HEK293T (cell line): ENCODE measurements at regions not wholly inside any gene's neighbourhood (a gene's known extent, or its start where the extent isn't known, plus 50 kb on each side); places are given as distances from the start of the nearest gene placed in this dataset.

Source experiments
- CTCF ChIA-PET: fragments of 350-600 bp; formaldehyde crosslinking; extraction: SDS; loops from one replicate; lab custom pipeline; 2021; ENCODE audit warnings: antibody characterized with exemption, inconsistent platforms; lab: Yijun Ruan, JAX
- POLR2A ChIA-PET: fragments of 350-600 bp; formaldehyde crosslinking; extraction: SDS; loops from one replicate; lab custom pipeline; 2020; ENCODE audit warnings: antibody characterized with exemption, inconsistent platforms; lab: Yijun Ruan, JAX
- DNase-seq: peaks from one replicate; pipeline ENCODE4 v3.0.0; 2012; ENCODE audit warnings: mixed read lengths; ENCODE audit errors: extremely low spot score
- ARNT ChIP-seq: fragments of 450-650 bp; IDR thresholded peaks from 2 replicates; pipeline ENCODE4 v1.6.1; 2017; ENCODE audit warnings: mild to moderate bottlenecking
- BHLHE40 ChIP-seq: fragments of 450-650 bp; IDR thresholded peaks from 2 replicates; pipeline ENCODE4 v1.6.1; 2016; ENCODE audit warnings: mild to moderate bottlenecking, moderate library complexity, borderline replicate concordance
- CTBP1 ChIP-seq: fragments of 450-650 bp; IDR thresholded peaks from 2 replicates; pipeline ENCODE4 v1.6.1; 2016; ENCODE audit warnings: borderline replicate concordance
- ELF4 ChIP-seq: fragments of 450-650 bp; IDR thresholded peaks from 2 replicates; pipeline ENCODE4 v1.6.1; 2017; ENCODE audit warnings: antibody characterized with exemption
- FOXA1 ChIP-seq: fragments of 450-650 bp; IDR thresholded peaks from 2 replicates; pipeline ENCODE4 v1.6.1; 2016; ENCODE audit warnings: mild to moderate bottlenecking
- FOXK2 ChIP-seq: fragments of 450-650 bp; IDR thresholded peaks from 2 replicates; pipeline ENCODE4 v1.6.1; 2016; ENCODE audit warnings: mild to moderate bottlenecking
- FOXM1 ChIP-seq: fragments of 450-650 bp; IDR thresholded peaks from 2 replicates; pipeline ENCODE4 v1.6.1; 2017; ENCODE audit warnings: mild to moderate bottlenecking, borderline replicate concordance
- HDGF ChIP-seq: fragments of 450-650 bp; IDR thresholded peaks from 2 replicates; pipeline ENCODE4 v1.6.1; 2017; ENCODE audit warnings: antibody characterized with exemption, borderline replicate concordance
- L3MBTL2 ChIP-seq: fragments of 450-650 bp; conservative IDR thresholded peaks from 2 replicates; pipeline ENCODE4 v1.6.1; 2016; ENCODE audit warnings: mild to moderate bottlenecking
- LEF1 ChIP-seq: fragments of 450-650 bp; IDR thresholded peaks from 2 replicates; pipeline ENCODE4 v1.6.1; 2017; ENCODE audit warnings: mild to moderate bottlenecking, borderline replicate concordance
- NFRKB ChIP-seq: fragments of 450-650 bp; IDR thresholded peaks from 2 replicates; pipeline ENCODE4 v1.6.1; 2016; ENCODE audit warnings: mild to moderate bottlenecking, moderate library complexity
- SP1 ChIP-seq: fragments of 450-650 bp; IDR thresholded peaks from 2 replicates; pipeline ENCODE4 v1.6.1; 2017
- SUZ12 ChIP-seq: fragments of 450-650 bp; IDR thresholded peaks from 2 replicates; pipeline ENCODE4 v1.6.1; 2016; ENCODE audit warnings: mild to moderate bottlenecking
- TARDBP ChIP-seq: fragments of 450-650 bp; IDR thresholded peaks from 2 replicates; pipeline ENCODE4 v1.6.1; 2016
- ZNF384 ChIP-seq: fragments of 450-650 bp; IDR thresholded peaks from 2 replicates; pipeline ENCODE4 v1.6.1; 2016
- TF ChIP-seq, protein P1 (sequence below): fragments of 450-650 bp; IDR thresholded peaks from 2 replicates; pipeline ENCODE4 v1.6.1; 2016

- TF ChIP-seq FOXA1 (no peak), FOXM1 (no peak), LEF1 (no peak), ZNF384 (no peak), BHLHE40 (no peak), SP1 (no peak), FOXK2 (no peak), ARNT (no peak)
- POLR2A ChIA-PET, result no interaction called here
- DNase-seq, result no peak
- CTCF ChIA-PET, result no interaction called here
Measured at GRCh38 chr10:4001811-4002210, 216.8 kb upstream of the KLF6 start.

DNA sequence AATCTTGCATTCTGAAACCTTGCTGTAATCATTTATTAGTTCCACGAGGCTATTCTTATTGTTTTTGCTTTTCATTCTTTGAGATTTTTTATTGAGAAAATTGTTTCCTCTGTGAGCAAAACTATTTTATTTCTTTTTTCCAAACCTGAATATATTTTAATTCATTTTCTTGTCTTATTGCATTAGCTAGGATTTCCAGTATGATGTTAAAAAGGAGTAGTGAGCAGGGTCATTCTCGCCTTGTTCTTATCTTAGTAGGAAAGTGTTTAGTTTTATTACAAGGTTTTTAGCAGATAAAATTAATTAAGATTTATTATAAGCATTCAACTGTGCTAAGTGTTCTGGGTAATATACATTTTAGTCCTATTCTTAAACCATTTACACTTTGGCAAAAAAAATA lies 214.6 kb upstream of the KLF6 start:
- DNase-seq, result no peak
- no peak for TF ChIP-seq NFRKB
- TF ChIP-seq L3MBTL2, result no peak
- TF ChIP-seq FOXA1, result no peak
- TF ChIP-seq TARDBP, result no peak
- TF ChIP-seq, protein P1, sequence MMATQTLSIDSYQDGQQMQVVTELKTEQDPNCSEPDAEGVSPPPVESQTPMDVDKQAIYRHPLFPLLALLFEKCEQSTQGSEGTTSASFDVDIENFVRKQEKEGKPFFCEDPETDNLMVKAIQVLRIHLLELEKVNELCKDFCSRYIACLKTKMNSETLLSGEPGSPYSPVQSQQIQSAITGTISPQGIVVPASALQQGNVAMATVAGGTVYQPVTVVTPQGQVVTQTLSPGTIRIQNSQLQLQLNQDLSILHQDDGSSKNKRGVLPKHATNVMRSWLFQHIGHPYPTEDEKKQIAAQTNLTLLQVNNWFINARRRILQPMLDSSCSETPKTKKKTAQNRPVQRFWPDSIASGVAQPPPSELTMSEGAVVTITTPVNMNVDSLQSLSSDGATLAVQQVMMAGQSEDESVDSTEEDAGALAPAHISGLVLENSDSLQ, result no peak
- no peak for TF ChIP-seq ZNF384
- TF ChIP-seq SP1, result no peak
- no peak for TF ChIP-seq LEF1
- no peak for TF ChIP-seq FOXK2
- no peak for TF ChIP-seq HDGF
- POLR2A ChIA-PET, result no interaction called here
- CTCF ChIA-PET, result no interaction called here

- TF ChIP-seq CTBP1 (no peak), HDGF (no peak), L3MBTL2 (no peak), FOXM1 (no peak), BHLHE40 (no peak), FOXK2 (no peak), ARNT (no peak), ELF4 (no peak), SUZ12 (no peak), FOXA1 (no peak), ZNF384 (no peak)
- DNase-seq, result no peak
- ChIA-PET POLR2A (no interaction called here), CTCF (no interaction called here)
Measured at GRCh38 chr10:3996697-3997096, 211.7 kb upstream of the KLF6 start.

GRCh38 chr10:3995302-3996210 lies 210.5 kb upstream of the KLF6 start:
- no peak for DNase-seq
- TF ChIP-seq NFRKB (no peak), ELF4 (no peak), SP1 (no peak), FOXM1 (no peak), TARDBP (no peak), ARNT (no peak), FOXA1 (no peak), CTBP1 (no peak), FOXK2 (no peak), SUZ12 (no peak), ZNF384 (no peak), HDGF (no peak), L3MBTL2 (no peak), LEF1 (no peak)
- TF ChIP-seq, protein P1, result no peak
- CTCF ChIA-PET, result no interaction called here
- POLR2A ChIA-PET, result no interaction called here

DNA sequence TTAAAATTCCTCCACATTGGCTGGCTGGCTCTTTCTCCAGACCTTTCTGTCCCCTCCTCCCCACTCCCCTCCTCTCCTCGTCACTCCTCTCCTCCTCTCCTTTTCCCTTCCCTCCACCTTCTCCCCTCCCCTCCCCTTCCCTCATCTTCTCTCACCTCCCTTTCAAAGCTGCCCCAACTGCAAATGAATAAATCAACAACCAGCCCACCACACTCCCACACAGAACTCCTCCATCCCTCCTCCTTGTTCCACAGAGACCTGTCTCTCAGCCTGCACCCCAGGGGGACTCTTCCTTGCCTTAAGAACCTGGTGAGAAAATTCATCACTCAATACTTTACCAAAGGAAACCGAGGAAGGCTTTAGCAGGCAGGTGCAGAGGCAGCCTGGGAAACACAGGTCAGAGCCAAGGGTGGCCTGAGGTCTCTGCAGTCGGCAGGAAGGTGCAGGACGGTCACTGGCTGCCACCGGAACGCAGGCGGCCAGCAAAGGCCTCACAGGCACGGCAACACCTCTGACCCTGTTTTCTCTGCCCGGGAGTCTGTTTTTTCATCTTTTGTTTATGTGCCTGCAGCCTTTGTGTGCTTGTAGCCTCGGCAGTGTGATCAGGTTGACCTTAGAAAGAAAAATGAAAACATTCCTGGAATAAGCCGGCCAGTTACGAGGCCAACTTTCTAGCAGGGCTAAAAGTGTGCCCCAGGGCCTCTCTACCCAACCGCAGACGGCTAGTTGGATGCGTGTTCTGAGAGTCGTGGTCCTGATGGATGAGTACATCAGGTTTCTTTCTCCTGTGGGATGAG lies 207.6 kb upstream of the KLF6 start:
- POLR2A ChIA-PET, result no interaction called here
- CTCF ChIA-PET, result no interaction called here
- no peak for DNase-seq
- no peak for TF ChIP-seq ARNT
- TF ChIP-seq FOXK2, result no peak
- TF ChIP-seq, protein P1, result no peak
- no peak for TF ChIP-seq SP1
- TF ChIP-seq LEF1, result no peak
- no peak for TF ChIP-seq TARDBP
- no peak for TF ChIP-seq L3MBTL2
- TF ChIP-seq CTBP1, result no peak

- POLR2A ChIA-PET, result no interaction called here
- DNase-seq, result no peak
- no peak for TF ChIP-seq SUZ12
- TF ChIP-seq ARNT, result no peak
- no peak for TF ChIP-seq FOXK2
- no peak for TF ChIP-seq FOXA1
- no peak for TF ChIP-seq SP1
- TF ChIP-seq FOXM1, result no peak
- no peak for TF ChIP-seq NFRKB
- no peak for TF ChIP-seq L3MBTL2
- TF ChIP-seq, protein P1, result no peak
- no peak for TF ChIP-seq BHLHE40
- no peak for TF ChIP-seq ZNF384
- no peak for TF ChIP-seq CTBP1
- TF ChIP-seq ELF4, result no peak
- TF ChIP-seq LEF1, result no peak
- no peak for TF ChIP-seq HDGF
- no peak for TF ChIP-seq TARDBP
- CTCF ChIA-PET, result no interaction called here
Measured at GRCh38 chr10:3990307-3990706, 205.3 kb upstream of the KLF6 start.
